Hepatocyte (in vitro differentiated cells): ENCODE measurements at regions not wholly inside any gene's neighbourhood (a gene's known extent, or its start where the extent isn't known, plus 50 kb on each side); places are given as distances from the start of the nearest gene placed in this dataset.

Experiments used
- DNase-seq: peaks from one replicate; pipeline ENCODE4 v3.0.0-alpha.2; 2016; ENCODE audit warnings: low spot score
- H2AFZ ChIP-seq: fragments of 200-600 bp; sonication (generic); 2 replicates; pipeline ENCODE4 v1.6.0; 2016; ENCODE audit warnings: antibody characterized with exemption, mild to moderate bottlenecking
- H3K27ac ChIP-seq: fragments of 200-600 bp; sonication (generic); 2 replicates; pipeline ENCODE4 v1.5.1; 2016; ENCODE audit warnings: mild to moderate bottlenecking
- H3K27me3 ChIP-seq: fragments of 200-600 bp; sonication (generic); 2 replicates; pipeline ENCODE4 v1.6.1; 2016
- H3K36me3 ChIP-seq: fragments of 200-600 bp; sonication (generic); replicated peaks from 2 replicates; pipeline ENCODE4 v1.5.1; 2016; ENCODE audit warnings: low read depth; ENCODE audit not compliant: insufficient read depth
- H3K4me1 ChIP-seq: fragments of 200-600 bp; sonication (generic); 2 replicates; pipeline ENCODE4 v1.5.1; 2016; ENCODE audit warnings: mild to moderate bottlenecking, moderate library complexity; ENCODE audit not compliant: insufficient read depth
- H3K4me2 ChIP-seq: fragments of 200-600 bp; sonication (generic); 2 replicates; pipeline ENCODE4 v1.6.0; 2016
- H3K4me3 ChIP-seq: fragments of 200-600 bp; sonication (generic); 2 replicates; pipeline ENCODE4 v1.5.1; 2016; ENCODE audit warnings: mild to moderate bottlenecking
- H3K79me2 ChIP-seq: fragments of 200-600 bp; sonication (generic); 2 replicates; pipeline ENCODE4 v1.6.0; 2017; ENCODE audit warnings: mild to moderate bottlenecking
- H3K9me2 ChIP-seq: fragments of 200-600 bp; sonication (generic); replicated peaks from 2 replicates; pipeline ENCODE4 v1.6.0; 2017; ENCODE audit warnings: mild to moderate bottlenecking; ENCODE audit not compliant: insufficient read depth
- H3K9me3 ChIP-seq: fragments of 200-600 bp; sonication (generic); 2 replicates; pipeline ENCODE4 v1.5.1; 2016; ENCODE audit warnings: low read depth, mild to moderate bottlenecking
- H4K20me1 ChIP-seq: fragments of 200-600 bp; sonication (generic); 2 replicates; pipeline ENCODE4 v1.6.0; 2016; ENCODE audit warnings: mild to moderate bottlenecking; ENCODE audit not compliant: insufficient read depth, poor library complexity, severe bottlenecking
- CTCF ChIP-seq: fragments of 200-600 bp; sonication (generic); IDR thresholded peaks from 2 replicates; pipeline ENCODE4 v1.5.1; 2016; ENCODE audit warnings: antibody characterized with exemption, mild to moderate bottlenecking; ENCODE audit not compliant: poor library complexity
- EZH2 ChIP-seq: fragments of 200-600 bp; sonication (generic); IDR thresholded peaks from 2 replicates; pipeline ENCODE4 v1.6.1; 2016; ENCODE audit warnings: antibody characterized with exemption, mild to moderate bottlenecking, borderline replicate concordance
- EZH2phosphoT487 ChIP-seq: fragments of 200-600 bp; sonication (generic); IDR thresholded peaks from one replicate; pipeline ENCODE4 v1.6.1; 2018; ENCODE audit warnings: antibody characterized with exemption, mild to moderate bottlenecking, low read depth, moderate library complexity; ENCODE audit not compliant: unreplicated experiment, severe bottlenecking
- WGBS: methylation state at CpG from one replicate; pipeline ENCODE4 v1.1.6; 2016; ENCODE audit warnings: low lambda C conversion rate; ENCODE audit errors: missing lambda C conversion rate; 5-methylcytosine and 5-hydroxymethylcytosine counted together

- Histone ChIP-seq H3K9me3 (no peaks in the 10 kb centered on the region), H3K27me3 (no peaks in the 10 kb centered on the region), H3K79me2 (no peaks in the 10 kb centered on the region), H3K9me2 (no peaks in the 10 kb centered on the region), H4K20me1 (no peaks in the 10 kb centered on the region), H3K4me3 (no peak overlapping the region), H3K27ac (no peak overlapping the region), H2AFZ (no peak overlapping the region), H3K36me3 (no peaks in the 10 kb centered on the region), H3K4me1 (peaks cover 4% of the 10 kb centered on the region), H3K4me2 (no peak overlapping the region)
- DNase-seq: no peak
- 61% methylated on average over 4 of the region's 4 CpGs for WGBS
- no peak for TF ChIP-seq CTCF
- no peak for TF ChIP-seq EZH2
- no peak for TF ChIP-seq EZH2phosphoT487
Observed at GRCh38 chr3:78049521-78049920, 1009.6 kb downstream of the ROBO2 start.

GRCh38 chr3:78050276-78051065 lies 1010.6 kb downstream of the ROBO2 start:
- Histone ChIP-seq H3K4me3 (no peak overlapping the region), H3K79me2 (no peaks in the 10 kb centered on the region), H3K4me2 (no peak overlapping the region), H3K4me1 (peaks cover 4% of the 10 kb centered on the region), H3K9me2 (no peaks in the 10 kb centered on the region), H2AFZ (no peak overlapping the region), H3K36me3 (no peaks in the 10 kb centered on the region), H3K27ac (no peak overlapping the region), H3K27me3 (no peaks in the 10 kb centered on the region), H4K20me1 (no peaks in the 10 kb centered on the region), H3K9me3 (no peaks in the 10 kb centered on the region)
- no peak for DNase-seq
- TF ChIP-seq EZH2phosphoT487: no peak
- TF ChIP-seq EZH2: no peak
- TF ChIP-seq CTCF: no peak
- WGBS: 88% methylated on average over 4 of the region's 4 CpGs

GRCh38 chr3:78052746-78053145 lies 1012.8 kb downstream of the ROBO2 start:
- Histone ChIP-seq H3K79me2 (no peaks in the 10 kb centered on the region), H3K9me2 (no peaks in the 10 kb centered on the region)
- 90% methylated on average over 8 of the region's 8 CpGs for WGBS

More at GRCh38 chr3:78052746-78053145, 1012.8 kb downstream of the ROBO2 start:
- H3K27ac ChIP-seq: no peak overlapping the region
- no peak overlapping the region for H3K4me2 ChIP-seq
- H3K4me1 ChIP-seq: no peaks in the 10 kb centered on the region
- TF ChIP-seq CTCF (no peak), EZH2 (no peak), EZH2phosphoT487 (no peak)
- no peaks in the 10 kb centered on the region for H3K27me3 ChIP-seq
- no peaks in the 10 kb centered on the region for H3K36me3 ChIP-seq
- H4K20me1 ChIP-seq: no peaks in the 10 kb centered on the region
- no peak overlapping the region for H3K4me3 ChIP-seq
- no peak overlapping the region for H2AFZ ChIP-seq
- H3K9me3 ChIP-seq: no peaks in the 10 kb centered on the region
- DNase-seq: no peak
